ENCODE measurements at regions not wholly inside any gene's neighbourhood (a gene's known extent, or its start where the extent isn't known, plus 50 kb on each side); places are given as distances from the start of the nearest gene placed in this dataset.
"Not testable (repeated sequence)": the region's sequence is repeated elsewhere in the genome, so short reads cannot be mapped to it uniquely, and the experiment has no call there.

GRCh38 chr2:111522231-111522768 lies 361.7 kb downstream of the ANAPC1 start:
- TF ChIP-seq CTCF (IDR thresholded peaks at IDR 0.05), result no peak
- TF ChIP-seq POLR2A (IDR thresholded peaks at IDR 0.05), result no peak
- DNase-seq, result no peak
- 76 to 77% methylated on average over 5 of the region's 5 CpGs for whole genome bisulfite sequencing, 2 donors
- no peaks in the 10 kb centered on the region for H3K9me3 ChIP-seq
- H3K27ac ChIP-seq, result no peak overlapping the region
- intact Hi-C loops (cut with DNase I; ENCODE audit: low total_unique reads), result no loop called here
- H3K27me3 ChIP-seq, result no peaks in the 10 kb centered on the region
- no peak overlapping the region for H3K4me3 ChIP-seq
- no peaks in the 10 kb centered on the region for H3K36me3 ChIP-seq (ENCODE audit: low read depth, missing control alignments)
- H3K4me1 ChIP-seq, result no peaks in the 10 kb centered on the region

GRCh38 chr2:111523009-111523408 lies 361.0 kb downstream of the ANAPC1 start:
- no peaks in the 10 kb centered on the region for H3K9me3 ChIP-seq
- H3K4me3 ChIP-seq, result no peak overlapping the region
- intact Hi-C loops (cut with DNase I; ENCODE audit: low total_unique reads), result no loop called here
- H3K4me1 ChIP-seq, result no peaks in the 10 kb centered on the region
- no peaks in the 10 kb centered on the region for H3K27me3 ChIP-seq
- H3K36me3 ChIP-seq (ENCODE audit: low read depth, missing control alignments), result no peaks in the 10 kb centered on the region
- 42 to 46% methylated on average over 7 to 12 of the region's 12 CpGs for WGBS, 2 donors
- H3K27ac ChIP-seq, result no peak overlapping the region
- no peak for TF ChIP-seq CTCF (IDR thresholded peaks at IDR 0.05)
- no peak for TF ChIP-seq POLR2A (IDR thresholded peaks at IDR 0.05)
- DNase-seq, result no peak

GRCh38 chr2:111525026-111525425 lies 359.0 kb downstream of the ANAPC1 start:
- H3K36me3 ChIP-seq (ENCODE audit: low read depth, missing control alignments); DNase-seq; H3K4me1 ChIP-seq; H3K27me3 ChIP-seq; H3K27ac ChIP-seq; intact Hi-C loops (cut with DNase I; ENCODE audit: low total_unique reads); H3K4me3 ChIP-seq; H3K9me3 ChIP-seq: not testable (repeated sequence)
- WGBS, 2 donors, result 86 to 94% methylated on average over 3 to 4 of the region's 4 CpGs

GRCh38 chr2:111526041-111526639 lies 357.9 kb downstream of the ANAPC1 start:
- intact Hi-C loops (cut with DNase I; ENCODE audit: low total_unique reads); H3K27me3 ChIP-seq; H3K9me3 ChIP-seq; DNase-seq; H3K4me3 ChIP-seq; H3K27ac ChIP-seq; H3K36me3 ChIP-seq (ENCODE audit: low read depth, missing control alignments); H3K4me1 ChIP-seq: not testable (repeated sequence)
- 97% methylated on average over 7 of the region's 7 CpGs; no CpG with 5 or more reads in 1 of the 2 donors for WGBS, 2 donors

GRCh38 chr2:111527707-111528400 lies 356.1 kb downstream of the ANAPC1 start:
- intact Hi-C loops (cut with DNase I; ENCODE audit: low total_unique reads); DNase-seq; H3K27me3 ChIP-seq; H3K4me1 ChIP-seq; H3K27ac ChIP-seq; H3K9me3 ChIP-seq; H3K36me3 ChIP-seq (ENCODE audit: low read depth, missing control alignments); H3K4me3 ChIP-seq: not testable (repeated sequence)
- 86 to 90% methylated on average over 6 to 7 of the region's 10 CpGs for WGBS, 2 donors

GRCh38 chr2:111529022-111529421 lies 355.0 kb downstream of the ANAPC1 start:
- H3K4me3 ChIP-seq; H3K4me1 ChIP-seq; H3K27ac ChIP-seq; H3K9me3 ChIP-seq; DNase-seq; H3K36me3 ChIP-seq (ENCODE audit: low read depth, missing control alignments); H3K27me3 ChIP-seq; intact Hi-C loops (cut with DNase I; ENCODE audit: low total_unique reads): not testable (repeated sequence)
- 74% methylated on average over 3 of the region's 4 CpGs for WGBS, 2 donors

- H3K4me1 ChIP-seq; H3K9me3 ChIP-seq; H3K4me3 ChIP-seq; H3K27ac ChIP-seq; H3K27me3 ChIP-seq; H3K36me3 ChIP-seq (ENCODE audit: low read depth, missing control alignments); DNase-seq; intact Hi-C loops (cut with DNase I; ENCODE audit: low total_unique reads): not testable (repeated sequence)
- 73 to 80% methylated on average over 1 to 3 of the region's 5 CpGs for WGBS, 2 donors
These were observed 353.6 kb downstream of the ANAPC1 start for GRCh38 chr2:111530239-111530965.

- WGBS, 2 donors, result 84 to 88% methylated on average over 2 of the region's 14 CpGs
- H3K4me1 ChIP-seq; H3K27ac ChIP-seq; intact Hi-C loops (cut with DNase I; ENCODE audit: low total_unique reads); H3K27me3 ChIP-seq; H3K36me3 ChIP-seq (ENCODE audit: low read depth, missing control alignments); H3K9me3 ChIP-seq; DNase-seq; H3K4me3 ChIP-seq: not testable (repeated sequence)
These were observed 351.1 kb downstream of the ANAPC1 start for GRCh38 chr2:111532682-111533556.

GRCh38 chr2:111533557-111534247 lies 350.3 kb downstream of the ANAPC1 start:
- H3K27ac ChIP-seq; H3K36me3 ChIP-seq (ENCODE audit: low read depth, missing control alignments); DNase-seq; intact Hi-C loops (cut with DNase I; ENCODE audit: low total_unique reads); H3K9me3 ChIP-seq; H3K27me3 ChIP-seq; H3K4me3 ChIP-seq; H3K4me1 ChIP-seq: not testable (repeated sequence)
- WGBS, 2 donors, result 72 to 76% methylated on average over 7 to 8 of the region's 8 CpGs
